Glutamatergic neuron (in vitro differentiated cells): ENCODE measurements at regions not wholly inside any gene's neighbourhood (a gene's known extent, or its start where the extent isn't known, plus 50 kb on each side); places are given as distances from the start of the nearest gene placed in this dataset.

Source experiments
- DNase-seq: peaks from one replicate; pipeline ENCODE4 v3.0.0; 2022
- H3K27ac Mint-ChIP-seq: one replicate; pipeline ENCODE4 v1.8.0; 2020; ENCODE audit warnings: mild to moderate bottlenecking, mixed read lengths, inconsistent platforms; ENCODE audit not compliant: unreplicated experiment
- H3K27me3 Mint-ChIP-seq: one replicate; pipeline ENCODE4 v1.8.0; 2020; ENCODE audit warnings: mild to moderate bottlenecking, moderate library complexity, mixed read lengths, inconsistent platforms; ENCODE audit not compliant: unreplicated experiment
- H3K36me3 Mint-ChIP-seq: one replicate; pipeline ENCODE4 v1.8.0; 2020; ENCODE audit warnings: mild to moderate bottlenecking, mixed read lengths, inconsistent platforms; ENCODE audit not compliant: unreplicated experiment
- H3K4me1 Mint-ChIP-seq: one replicate; pipeline ENCODE4 v1.8.0; 2020; ENCODE audit warnings: mild to moderate bottlenecking, low read depth, mixed read lengths, inconsistent platforms; ENCODE audit not compliant: unreplicated experiment
- H3K4me3 Mint-ChIP-seq: one replicate; pipeline ENCODE4 v1.8.0; 2020; ENCODE audit warnings: mild to moderate bottlenecking, mixed read lengths, inconsistent platforms; ENCODE audit not compliant: unreplicated experiment
- H3K9me3 Mint-ChIP-seq: one replicate; pipeline ENCODE4 v1.8.0; 2020; ENCODE audit warnings: mild to moderate bottlenecking, moderate library complexity, mixed read lengths, inconsistent platforms; ENCODE audit not compliant: unreplicated experiment
- CTCF ChIP-seq: fragments of 200-600 bp; sonication (generic); IDR thresholded peaks from one replicate; pipeline ENCODE4 v1.5.0; 2021; ENCODE audit not compliant: partially characterized antibody, unreplicated experiment

- Mint-ChIP-seq H3K4me1 (no peaks in the 10 kb centered on the region), H3K27ac (no peak overlapping the region), H3K27me3 (no peaks in the 10 kb centered on the region), H3K36me3 (peaks cover 5% of the 10 kb centered on the region), H3K9me3 (no peaks in the 10 kb centered on the region), H3K4me3 (no peak overlapping the region)
- DNase-seq, result no peak
- TF ChIP-seq CTCF, result no peak
Measured at GRCh38 chr13:47774671-47774994, 226.4 kb downstream of the SUCLA2 start.

- Mint-ChIP-seq H3K9me3 (no peaks in the 10 kb centered on the region), H3K4me3 (no peak overlapping the region), H3K36me3 (no peaks in the 10 kb centered on the region), H3K27me3 (no peaks in the 10 kb centered on the region), H3K27ac (no peak overlapping the region), H3K4me1 (no peaks in the 10 kb centered on the region)
- TF ChIP-seq CTCF, result no peak
- no peak for DNase-seq
Measured at GRCh38 chr13:47764817-47765216, 236.3 kb downstream of the SUCLA2 start.

GRCh38 chr13:47757466-47758080 is 243.5 kb downstream of the SUCLA2 start:
- Mint-ChIP-seq H3K27ac (no peak overlapping the region), H3K36me3 (no peaks in the 10 kb centered on the region), H3K27me3 (no peaks in the 10 kb centered on the region), H3K4me3 (no peak overlapping the region), H3K9me3 (no peaks in the 10 kb centered on the region), H3K4me1 (no peaks in the 10 kb centered on the region)
- TF ChIP-seq CTCF, result no peak
- DNase-seq, result no peak

- DNase-seq, result no peak
- Mint-ChIP-seq H3K4me1 (no peaks in the 10 kb centered on the region), H3K4me3 (no peak overlapping the region), H3K9me3 (no peaks in the 10 kb centered on the region), H3K27me3 (peaks cover 2% of the 10 kb centered on the region), H3K36me3 (no peaks in the 10 kb centered on the region), H3K27ac (no peak overlapping the region)
- TF ChIP-seq CTCF, result no peak
Measured at GRCh38 chr13:47747901-47748300, 253.2 kb downstream of the SUCLA2 start.

- no peak for DNase-seq
- no peaks in the 10 kb centered on the region for H3K36me3 Mint-ChIP-seq
- H3K27ac Mint-ChIP-seq, result no peak overlapping the region
- H3K27me3 Mint-ChIP-seq, result no peaks in the 10 kb centered on the region
- H3K4me3 Mint-ChIP-seq, result no peak overlapping the region
- H3K4me1 Mint-ChIP-seq, result peaks cover 6% of the 10 kb centered on the region
- no peak for TF ChIP-seq CTCF
- peaks cover 2% of the 10 kb centered on the region for H3K9me3 Mint-ChIP-seq
Measured at GRCh38 chr13:47726394-47726793, 274.7 kb downstream of the SUCLA2 start.
